Glomerular visceral epithelial cell (primary cell): ENCODE measurements at regions not wholly inside any gene's neighbourhood (a gene's known extent, or its start where the extent isn't known, plus 50 kb on each side); places are given as distances from the start of the nearest gene placed in this dataset.

Experiments
- DNase-seq: peaks from one replicate; pipeline ENCODE4 v3.0.0-alpha.2; 2016; ENCODE audit errors: extremely low spot score

DNA sequence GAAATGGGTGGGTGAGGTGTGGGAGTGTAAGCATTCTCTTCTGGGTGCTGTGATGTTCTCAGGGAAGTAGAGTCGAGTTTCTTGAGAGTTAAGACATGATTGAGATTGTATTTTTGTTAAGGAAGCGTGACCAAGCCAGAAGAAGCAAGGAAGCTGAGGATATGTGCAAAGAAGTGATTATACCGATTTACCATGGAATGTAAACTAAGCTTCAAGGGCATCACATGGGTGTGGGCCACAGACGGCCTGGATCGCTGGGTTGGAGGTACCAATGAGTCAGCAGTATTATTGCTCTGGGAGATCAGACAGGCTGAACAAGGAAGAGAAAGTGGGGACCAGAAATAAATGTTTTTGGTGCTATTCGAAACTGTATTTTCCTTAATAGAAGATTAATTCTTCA is 184.1 kb upstream of the GMDS start:
- DNase-seq: peak; percentile 37

DNA sequence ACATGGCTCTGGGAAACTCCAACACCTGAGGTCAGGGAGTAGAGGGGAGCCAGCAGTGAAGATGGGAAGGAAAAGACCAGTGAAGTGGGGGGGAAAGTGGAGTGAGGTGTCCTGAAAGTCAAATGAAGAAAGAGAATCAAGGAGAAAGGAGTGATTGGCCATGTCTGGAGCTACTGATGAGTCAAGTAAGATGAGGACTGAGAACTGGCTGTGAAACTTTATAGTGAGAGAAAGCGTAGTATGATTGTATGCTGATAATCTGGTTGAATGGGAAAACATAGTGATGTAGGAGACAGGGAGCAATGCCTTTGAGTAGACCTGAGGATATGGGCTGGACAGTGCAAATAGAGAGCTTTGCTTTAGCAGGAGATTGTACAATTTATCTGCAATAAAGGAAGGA is 183.6 kb upstream of the GMDS start:
- DNase-seq: no peak

DNA sequence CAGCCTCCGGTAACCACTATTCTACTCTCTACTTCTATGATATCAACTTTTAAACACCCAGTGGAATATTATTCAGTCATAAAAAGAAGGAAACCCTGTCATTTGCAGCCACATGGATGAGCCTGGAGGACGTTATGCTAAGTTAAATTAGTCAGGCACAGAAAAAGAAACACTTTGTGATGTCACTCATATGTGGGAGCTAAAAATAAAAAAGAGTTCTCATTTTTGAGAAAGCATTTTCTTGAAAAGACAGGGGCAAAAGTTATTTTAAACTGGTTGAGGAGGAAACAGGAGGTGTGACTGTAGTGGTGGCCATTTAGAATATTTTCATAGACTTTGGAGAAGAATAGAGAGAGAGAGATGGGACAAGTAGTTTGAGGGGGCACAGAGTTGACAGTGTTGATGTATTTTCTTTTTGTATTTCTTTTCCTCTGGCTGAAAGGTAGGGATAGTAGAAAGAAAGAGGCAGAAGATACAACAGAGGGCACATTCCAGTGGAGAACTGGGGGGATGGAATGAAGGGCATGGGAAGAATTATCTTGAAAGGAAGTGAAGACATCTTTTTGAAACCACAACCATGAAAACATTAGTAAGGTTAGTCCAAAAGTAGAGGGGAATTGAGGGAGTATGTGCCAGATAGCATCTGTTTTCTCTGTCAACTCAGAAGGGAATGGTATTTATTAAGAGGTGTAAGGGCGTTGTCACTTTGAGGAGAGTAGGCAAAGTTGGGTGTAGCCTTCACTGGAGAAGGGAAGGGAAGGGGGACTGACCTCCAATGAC is 181.3 kb upstream of the GMDS start:
- DNase-seq: peak; percentile 16

DNA sequence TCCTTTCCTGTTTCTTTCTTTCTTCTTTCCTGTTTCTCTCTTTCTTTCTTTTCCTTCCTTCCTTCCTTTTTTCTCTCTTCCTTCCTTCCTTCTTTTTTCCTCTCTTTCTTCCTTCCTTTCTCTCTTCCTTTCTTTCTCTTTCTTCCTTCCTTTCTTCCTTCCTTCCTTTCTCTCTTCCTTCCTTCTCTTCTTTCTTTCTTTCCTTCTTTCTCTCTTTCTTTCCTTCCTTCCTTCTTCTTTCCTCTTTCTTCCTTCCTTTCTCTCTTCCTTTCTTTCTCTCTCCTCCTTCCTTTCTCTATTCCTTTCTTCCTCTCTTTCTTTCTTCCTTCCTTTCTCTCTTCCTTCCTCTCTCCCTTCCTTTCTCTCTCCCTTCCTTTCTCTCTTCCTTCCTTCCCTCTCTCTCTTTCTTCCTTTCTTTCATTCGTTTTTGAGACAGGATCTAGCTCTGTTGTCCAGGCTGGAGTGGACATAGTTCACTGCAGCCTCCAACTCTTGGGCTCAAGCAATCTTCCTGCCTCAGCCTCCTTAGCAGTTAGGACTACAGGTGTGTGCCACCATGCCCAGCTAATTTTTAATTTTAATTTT is 170.8 kb upstream of the GMDS start:
- DNase-seq: no peak

DNA sequence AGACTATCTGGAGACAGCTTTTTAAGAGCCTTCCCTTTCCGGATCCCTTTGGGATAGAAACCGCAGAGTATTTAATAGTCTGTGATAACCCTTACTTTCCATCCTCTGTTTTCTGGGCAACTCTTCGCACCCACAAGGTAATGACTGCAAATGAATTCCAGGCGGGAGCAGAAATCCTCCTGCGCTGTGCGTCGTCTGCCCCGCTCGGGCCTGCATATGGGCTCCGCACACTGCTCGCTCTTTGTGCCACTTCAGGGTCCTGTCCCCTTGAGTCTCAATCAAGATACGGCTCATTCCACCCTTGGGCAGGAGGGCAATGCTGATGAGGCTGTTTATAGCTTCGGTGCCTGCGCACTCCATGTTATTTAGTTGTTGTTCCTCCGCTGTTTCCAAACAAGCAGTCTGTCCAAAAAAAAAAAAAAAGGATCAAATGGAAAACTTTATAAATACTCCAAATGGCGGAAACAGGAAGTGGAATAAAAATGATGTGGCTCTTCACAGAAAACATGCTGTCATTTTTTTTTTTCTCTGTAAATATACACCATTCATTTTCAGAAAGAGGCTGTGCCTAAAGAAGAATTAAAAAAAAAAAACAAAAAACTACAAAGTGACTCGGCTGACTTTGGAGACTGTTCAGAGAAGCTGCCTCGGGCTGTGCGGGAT is 169.6 kb upstream of the GMDS start:
- no peak for DNase-seq

DNA sequence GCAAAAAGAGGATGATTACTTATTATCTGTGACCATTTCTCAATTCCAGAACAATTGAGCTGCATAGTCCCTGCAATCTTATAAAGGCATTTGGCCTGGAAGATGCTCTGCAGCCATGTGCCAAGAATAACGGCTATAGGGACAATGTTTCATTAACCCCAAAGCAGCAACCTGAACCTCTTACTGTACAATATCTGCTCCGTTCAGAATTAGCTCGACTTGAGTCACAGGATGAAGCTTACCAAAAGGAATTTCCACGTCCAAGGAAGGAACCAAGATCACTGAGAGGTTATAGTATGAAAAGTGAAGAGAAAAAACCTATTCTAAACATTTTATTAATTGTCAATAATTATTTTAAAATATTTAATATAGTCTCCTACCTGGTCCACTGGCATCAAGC is 167.3 kb upstream of the GMDS start:
- DNase-seq: peak; percentile 22

DNA sequence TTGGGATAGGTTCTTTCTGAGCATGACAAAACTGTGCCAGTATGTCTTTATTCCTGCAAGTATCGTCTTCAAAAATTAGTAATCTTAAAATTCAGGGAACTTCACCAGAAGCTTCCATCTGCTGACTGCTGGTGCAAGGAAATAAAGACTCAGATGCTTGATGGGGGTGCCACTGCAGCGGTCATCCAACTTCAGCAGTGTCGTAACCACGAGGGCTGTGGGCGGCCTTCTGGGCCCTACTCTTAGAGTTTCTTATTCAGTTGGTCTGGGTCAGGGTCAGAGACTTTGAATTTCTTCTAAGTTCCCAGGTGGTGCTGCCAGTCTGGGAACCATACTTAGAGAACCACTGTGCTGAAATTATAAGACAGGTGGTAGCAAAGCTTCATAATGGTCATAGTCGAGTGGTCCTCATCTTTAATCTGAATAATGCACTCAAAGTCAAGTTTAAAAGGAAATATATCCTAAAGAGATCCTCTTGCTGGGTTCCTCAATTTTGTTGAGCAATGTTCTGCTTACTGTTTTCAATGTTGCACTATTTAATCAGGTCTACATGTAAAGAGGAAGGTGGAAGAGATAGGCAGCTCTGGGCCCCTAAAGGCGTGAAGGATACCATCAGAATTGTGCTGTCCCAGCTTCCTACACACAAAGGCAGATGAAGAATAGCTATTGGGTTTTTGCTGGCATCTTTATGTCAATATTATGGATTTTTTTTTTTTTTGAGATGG is 165.4 kb upstream of the GMDS start:
- DNase-seq: no peak

DNA sequence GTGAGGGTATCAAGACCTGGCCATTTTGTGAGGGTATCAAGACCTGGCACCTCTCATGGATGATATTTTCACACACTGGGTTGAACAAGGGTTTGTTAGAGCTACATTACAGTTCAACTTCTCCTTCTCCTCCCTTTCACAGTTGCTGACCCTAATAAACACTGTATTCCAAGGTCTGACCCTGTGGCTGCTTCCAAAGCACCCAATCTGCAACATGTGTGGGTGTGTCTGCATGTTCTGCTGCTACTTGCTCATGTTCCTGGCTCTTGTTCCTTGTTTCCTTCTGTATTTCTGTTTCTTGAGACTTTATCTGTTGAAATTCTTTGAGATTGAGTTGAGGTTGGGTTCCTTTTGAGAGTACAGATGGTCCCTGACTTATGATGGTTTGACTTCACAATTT is 162.1 kb upstream of the GMDS start:
- no peak for DNase-seq

DNA sequence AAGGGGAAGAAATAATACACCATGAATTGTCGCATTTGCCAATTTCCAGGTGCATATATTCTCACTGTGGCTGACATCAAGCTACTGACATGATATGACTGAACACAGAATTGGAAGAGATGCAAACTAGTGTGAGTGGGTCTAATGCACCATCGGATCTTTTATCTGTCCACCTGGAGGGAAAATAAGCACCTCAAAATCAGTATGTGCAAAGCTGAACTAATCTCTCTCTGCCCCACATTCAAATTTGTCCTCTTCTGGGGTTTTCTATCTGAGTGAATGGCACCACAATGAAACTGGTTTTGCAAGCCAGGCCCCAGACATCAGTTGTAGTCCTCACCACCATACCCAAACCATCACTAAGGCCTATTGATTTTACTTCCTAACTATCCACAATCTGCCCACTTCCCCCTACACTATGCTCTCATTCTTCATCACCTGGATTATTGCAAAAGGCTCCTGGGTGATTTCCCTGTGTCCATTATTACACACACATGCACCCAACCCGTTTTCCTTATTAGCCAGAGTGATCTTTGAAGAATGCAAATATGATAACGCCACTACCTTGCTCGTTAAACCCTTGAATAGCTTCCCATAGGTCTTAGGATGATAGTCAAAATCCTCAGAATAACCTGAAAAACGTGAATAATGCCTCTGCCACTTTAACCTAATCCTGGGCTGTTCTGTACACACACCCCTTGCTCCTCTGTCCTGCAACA is 159.0 kb upstream of the GMDS start:
- no peak for DNase-seq

DNA sequence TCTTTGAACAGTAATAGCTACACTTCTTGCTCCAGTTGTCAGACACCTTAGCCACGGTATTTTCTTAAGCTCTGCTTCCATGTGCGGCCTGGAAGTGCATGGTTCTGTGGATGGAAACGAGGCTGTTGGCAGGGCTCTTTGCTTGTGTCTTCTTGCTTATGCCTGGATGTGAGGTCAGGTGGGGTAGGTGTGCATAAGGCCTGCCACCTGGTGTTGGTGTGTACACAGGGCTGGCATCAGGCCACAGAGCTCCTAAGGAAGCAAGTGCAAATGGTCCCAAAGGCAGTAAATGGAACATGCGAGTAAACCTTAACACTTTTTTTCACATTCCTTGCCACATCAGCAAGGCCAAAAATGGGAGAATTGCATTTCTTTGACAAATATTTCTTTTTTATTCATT is 158.1 kb upstream of the GMDS start:
- DNase-seq: no peak

DNA sequence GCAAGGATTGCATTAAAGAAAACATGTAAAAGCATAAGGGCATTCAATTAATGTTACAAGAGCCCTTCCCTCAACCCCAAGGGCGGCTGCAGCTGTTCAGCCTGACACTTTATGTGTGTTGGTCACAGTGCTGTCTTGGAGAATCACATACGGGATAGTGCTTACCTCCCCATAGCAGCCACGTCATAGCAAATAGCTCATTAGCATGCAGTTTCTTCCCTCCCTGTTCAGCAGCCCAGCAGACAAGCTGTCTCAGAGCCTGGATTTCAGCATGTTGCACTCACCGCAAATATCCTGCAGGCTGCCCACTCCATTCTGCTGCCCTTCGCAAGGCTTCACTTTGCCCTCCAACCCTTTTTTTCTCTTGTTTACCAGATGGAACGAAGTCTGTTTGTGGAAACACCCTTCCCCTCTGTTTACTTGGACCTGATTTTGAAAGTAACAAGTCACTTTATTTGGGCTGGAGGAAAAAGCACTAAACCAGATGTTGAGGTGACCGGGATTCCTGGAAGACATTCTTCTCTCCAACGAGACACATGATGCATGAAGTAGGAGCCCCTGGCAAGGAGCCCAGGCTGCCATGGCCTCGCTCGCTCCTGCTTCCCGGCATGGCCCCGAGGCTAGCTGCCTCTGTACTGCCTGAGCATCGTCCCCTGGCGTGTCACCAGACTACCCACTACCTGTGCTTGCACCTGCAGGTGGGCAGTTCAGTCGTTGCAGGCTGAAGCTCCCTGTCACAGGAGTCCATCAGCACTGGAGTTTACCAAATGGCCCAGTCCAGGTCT is 151.6 kb upstream of the GMDS start:
- peak; percentile 71 for DNase-seq

DNA sequence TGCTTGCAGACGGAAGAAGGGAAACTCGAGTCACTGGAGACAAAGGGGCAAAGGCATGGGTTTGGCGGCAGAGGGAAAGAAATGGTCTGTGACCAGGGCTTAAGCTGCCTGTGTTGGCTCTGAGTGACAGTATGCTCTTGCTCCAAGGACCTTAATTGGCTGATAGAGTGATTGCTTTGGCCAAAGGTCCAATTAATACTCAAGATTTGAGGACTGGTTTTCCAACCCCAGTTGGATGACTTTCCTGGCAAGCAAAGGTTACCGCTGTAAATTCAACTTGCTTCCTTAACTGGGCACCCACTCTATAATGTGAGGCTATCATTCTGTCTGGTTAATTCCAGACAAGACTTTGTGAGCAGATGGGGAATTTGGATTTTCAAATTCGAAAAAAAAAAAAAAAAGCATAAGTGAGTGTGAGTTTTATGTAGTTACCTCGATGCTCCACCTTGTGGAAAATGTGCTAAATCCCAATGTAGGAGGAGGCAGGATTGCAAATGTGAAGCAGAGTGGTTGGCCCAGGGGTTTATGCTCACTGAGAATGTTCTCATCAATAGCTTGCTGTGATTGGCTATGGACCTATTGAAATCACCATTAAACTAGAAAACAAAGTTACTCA is 150.7 kb upstream of the GMDS start:
- DNase-seq: no peak

DNA sequence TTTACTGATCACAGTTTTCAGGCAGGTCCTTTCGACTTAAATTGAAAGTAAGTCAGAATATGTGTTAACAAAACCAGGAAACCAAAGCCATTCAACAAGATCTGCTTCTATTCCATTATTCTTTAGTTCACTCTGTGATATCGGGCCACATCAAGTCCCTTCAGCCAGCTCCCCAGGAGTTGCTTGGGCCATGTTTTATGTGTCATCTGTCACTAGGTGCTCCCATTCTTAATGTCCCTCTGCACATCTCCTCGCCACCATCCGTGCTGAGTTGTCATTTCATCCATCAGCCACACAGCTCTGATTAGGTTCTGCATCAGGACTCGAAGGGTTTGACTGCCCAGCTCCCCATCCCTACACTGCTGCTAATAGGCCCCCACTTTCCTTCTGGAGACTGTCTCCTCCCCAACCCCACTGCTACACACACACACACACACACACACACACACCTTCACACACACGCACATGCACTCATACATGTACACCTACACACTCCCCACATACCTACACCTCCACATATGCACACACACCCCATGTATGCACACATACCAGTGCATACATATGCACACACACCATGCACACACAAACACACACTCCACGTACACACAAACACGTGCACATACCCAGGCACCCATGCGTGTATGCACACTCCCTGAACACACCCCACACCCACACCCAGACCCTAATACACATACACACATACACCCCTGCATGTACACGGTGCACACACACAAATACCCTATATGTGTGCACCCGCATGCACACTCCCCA is 143.3 kb upstream of the GMDS start:
- DNase-seq: no peak

DNA sequence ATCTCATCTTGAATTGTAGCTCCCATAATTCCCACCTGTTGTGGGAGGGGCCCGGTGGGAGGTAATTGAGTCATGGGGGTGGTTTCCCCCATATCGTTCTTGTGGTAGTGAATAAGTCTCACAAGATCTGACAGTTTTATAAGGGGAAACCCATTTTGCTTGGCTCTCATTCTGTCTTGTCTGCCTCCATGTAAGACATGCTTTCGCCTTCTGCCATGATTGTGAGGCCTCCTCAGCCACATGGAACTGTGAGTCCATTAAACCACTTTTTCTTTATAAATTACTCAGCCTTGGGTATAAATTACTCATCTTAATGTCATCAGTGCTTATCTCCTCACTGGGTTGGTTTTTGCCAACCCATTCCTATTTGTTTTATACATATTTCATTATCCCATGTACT is 142.0 kb upstream of the GMDS start:
- no peak for DNase-seq

DNA sequence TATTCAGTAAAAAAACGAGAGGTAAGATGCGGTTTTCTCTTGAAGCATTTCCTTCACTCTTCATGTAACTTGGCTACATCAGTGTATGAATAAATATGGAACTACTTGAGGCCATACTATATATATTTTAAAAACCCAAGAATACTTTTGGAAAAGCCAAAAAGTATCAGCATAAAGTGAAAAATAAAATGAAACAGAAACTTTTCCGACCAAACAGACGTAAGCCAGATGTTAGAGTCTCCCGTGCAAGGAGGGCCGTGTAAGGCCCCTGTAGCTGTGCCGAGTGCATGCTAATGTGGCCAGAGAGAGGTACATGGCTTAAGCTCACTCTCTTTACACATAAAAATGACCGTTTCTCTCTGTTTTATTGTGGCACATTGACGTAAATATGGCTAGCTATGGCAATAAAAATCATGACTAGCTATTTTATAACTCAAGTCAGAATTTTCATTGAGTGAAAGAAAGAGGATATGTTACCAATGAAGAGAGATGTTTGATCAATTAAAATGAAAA is 140.1 kb upstream of the GMDS start:
- DNase-seq: no peak

DNA sequence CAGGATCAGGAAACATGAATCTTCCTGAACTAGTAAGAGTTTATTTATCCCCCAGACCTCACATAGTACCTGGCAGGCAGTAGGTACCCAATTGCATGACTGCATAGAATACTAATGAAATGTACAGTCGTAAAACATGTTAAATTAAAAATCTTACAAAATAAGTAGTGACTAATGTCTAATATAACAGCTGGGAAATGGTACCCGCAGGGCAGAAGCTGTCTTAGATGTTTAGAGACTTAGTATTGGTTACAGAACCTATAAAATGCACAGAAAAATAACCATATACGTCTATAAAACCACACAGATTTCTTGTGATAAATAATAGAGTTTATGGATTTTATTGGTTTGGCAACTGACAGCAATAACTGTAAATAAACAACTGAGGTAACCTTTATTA is 139.1 kb upstream of the GMDS start:
- DNase-seq: no peak

DNA sequence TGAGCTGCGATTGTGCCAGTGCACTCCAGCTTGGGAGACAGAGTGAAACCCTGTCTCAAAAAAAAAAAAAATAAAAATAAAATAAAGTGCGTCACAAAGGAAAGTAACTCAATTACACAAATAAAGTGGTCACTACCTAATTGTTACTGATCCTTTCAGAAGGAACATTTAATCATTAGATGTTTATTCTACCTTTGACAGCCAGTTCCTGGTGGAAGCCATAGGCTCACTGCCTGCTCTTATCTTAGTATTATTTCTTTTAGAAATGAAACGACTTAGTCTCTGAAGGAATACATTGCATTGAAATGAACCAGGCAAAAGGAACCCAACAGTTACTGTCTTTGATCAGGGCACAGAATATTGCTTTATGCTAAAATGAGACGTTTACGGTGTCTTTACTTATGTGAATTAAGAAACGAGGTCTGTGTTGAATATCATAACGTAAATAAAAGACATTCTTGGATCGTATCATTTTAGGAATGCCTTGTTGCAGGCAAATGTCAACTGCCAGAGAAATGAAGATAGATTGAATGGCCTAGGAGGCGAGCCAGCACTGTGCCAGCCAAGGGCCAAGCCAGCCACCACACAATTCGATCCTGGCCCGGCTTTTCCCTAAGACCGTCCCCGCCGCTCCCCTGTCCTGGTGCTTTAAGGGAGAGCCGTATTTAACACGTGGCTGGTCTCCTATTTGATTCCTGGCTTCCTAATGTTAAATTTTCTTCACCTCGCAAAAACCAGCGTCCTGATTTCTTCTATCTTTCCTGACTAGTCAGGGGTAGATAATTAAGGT is 136.7 kb upstream of the GMDS start:
- DNase-seq: no peak

DNA sequence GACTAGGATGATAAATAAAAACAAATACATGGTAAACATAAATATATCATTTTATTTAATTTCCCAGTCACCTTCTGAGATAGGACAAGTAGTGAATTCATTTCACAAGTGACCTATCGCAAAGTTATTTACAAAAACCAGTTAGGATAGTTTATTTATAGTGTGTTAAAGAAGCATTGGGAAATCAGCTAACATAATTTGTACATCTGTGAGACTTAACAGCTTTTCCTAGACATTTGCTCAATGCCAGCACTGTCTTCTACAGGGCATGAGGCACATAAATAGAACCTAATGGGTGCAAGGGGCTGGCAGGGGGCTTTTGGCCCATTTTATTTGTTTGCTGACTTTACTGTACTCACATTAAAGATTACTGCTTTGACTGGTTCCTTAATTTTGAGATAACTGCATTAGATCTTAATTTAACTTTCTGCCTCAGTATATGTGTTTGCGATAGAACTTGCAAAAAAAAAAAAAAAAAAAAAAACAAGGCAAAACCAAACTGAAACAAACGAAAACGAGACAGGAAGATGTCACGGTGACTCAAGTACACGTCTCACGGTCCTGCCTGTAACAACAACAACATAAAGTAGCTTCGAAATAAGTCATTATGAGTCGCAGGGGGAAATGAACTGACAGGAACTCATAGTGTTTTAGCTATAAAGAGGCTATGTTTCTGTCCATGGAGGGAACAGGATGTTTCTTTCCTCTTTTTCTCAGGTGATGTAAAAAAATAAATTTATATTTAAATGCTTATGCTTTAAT is 133.7 kb upstream of the GMDS start:
- peak; percentile 13 for DNase-seq
